Thymus (tissue), 11 donors: ENCODE measurements at regions not wholly inside any gene's neighbourhood (a gene's known extent, or its start where the extent isn't known, plus 50 kb on each side); places are given as distances from the start of the nearest gene placed in this dataset.

Source experiments
- DNase-seq, 9 donors: peaks; one replicate each; pipeline ENCODE4 v3.0.0-alpha.2; 2013; ENCODE audit warnings: low spot score in 9 of 9, low read depth in 6 of 9, missing footprints in 1 of 9
- H3K27ac ChIP-seq, 2 donors: one replicate each; pipeline ENCODE4 v1.5.1; 2013; ENCODE audit warnings: control low read depth in 1 of 2, low read depth in 1 of 2, low read length in 1 of 2, mild to moderate bottlenecking in 1 of 2, moderate library complexity in 1 of 2
- H3K27me3 ChIP-seq, 2 donors: one replicate each; pipeline ENCODE4 v1.5.1; 2013; ENCODE audit warnings: low read length in 1 of 2; ENCODE audit not compliant: control insufficient read depth in 2 of 2, insufficient read depth in 1 of 2
- H3K36me3 ChIP-seq, 2 donors: one replicate each; pipeline ENCODE4 v1.5.1; 2013; ENCODE audit warnings: low read length in 1 of 2, mild to moderate bottlenecking in 1 of 2, moderate library complexity in 1 of 2; ENCODE audit not compliant: control insufficient read depth in 2 of 2, insufficient read depth in 2 of 2
- H3K4me1 ChIP-seq, 2 donors: one replicate each; pipeline ENCODE4 v1.5.1; 2013; ENCODE audit warnings: low read length in 2 of 2; ENCODE audit not compliant: control insufficient read depth in 2 of 2, insufficient read depth in 2 of 2
- H3K4me3 ChIP-seq, 2 donors: one replicate each; pipeline ENCODE4 v1.5.1; 2013; ENCODE audit warnings: low read length in 2 of 2, control low read depth in 1 of 2, mild to moderate bottlenecking in 1 of 2
- H3K9me3 ChIP-seq, 2 donors: one replicate each; pipeline ENCODE4 v1.5.1; 2013; ENCODE audit warnings: low read length in 1 of 2, mild to moderate bottlenecking in 1 of 2; ENCODE audit not compliant: control insufficient read depth in 2 of 2, insufficient read depth in 1 of 2
- WGBS: extraction: QIAGEN DNeasy Blood & Tissue Kit; methylation state at CpG from one replicate; pipeline ENCODE4 v1.1.7; 2013; 5-methylcytosine and 5-hydroxymethylcytosine counted together
- donor health status: healthy.

DNA sequence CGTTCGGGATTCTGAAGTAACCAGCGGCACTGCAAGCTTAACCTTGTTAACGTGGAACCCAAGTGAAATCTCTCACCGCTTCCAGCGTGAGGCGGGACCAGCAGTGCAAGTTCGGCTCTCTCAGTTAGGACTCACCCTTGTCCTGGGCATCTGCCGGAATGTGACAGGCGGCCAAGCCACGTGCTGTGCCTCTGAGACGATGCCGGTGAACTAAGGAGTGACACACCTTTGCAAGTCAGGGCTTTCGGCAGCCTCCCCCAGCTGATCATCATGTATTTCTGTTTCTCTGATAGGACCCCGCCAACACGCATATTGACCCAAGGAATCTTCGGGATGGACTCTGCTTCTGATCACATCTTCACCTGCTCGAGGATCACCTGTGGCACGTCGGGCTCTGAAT is 415.0 kb upstream of the IRX1 start:
- Histone ChIP-seq H3K9me3 (no peaks in the 10 kb centered on the region), H3K27ac (no peak overlapping the region), H3K36me3 (no peaks in the 10 kb centered on the region), H3K27me3 (peaks cover 0 to 2% of the 10 kb centered on the region in 2 donors), H3K4me3 (no peak overlapping the region), H3K4me1 (no peaks in the 10 kb centered on the region)
- DNase-seq, result no peak
- WGBS, result 93% methylated on average over 20 of the region's 20 CpGs

- 81% methylated on average over 5 of the region's 5 CpGs for WGBS
- peaks cover 0 to 2% of the 10 kb centered on the region in 2 donors for H3K27me3 ChIP-seq
Measured at GRCh38 chr5:3179220-3179619, 416.4 kb upstream of the IRX1 start.

DNA sequence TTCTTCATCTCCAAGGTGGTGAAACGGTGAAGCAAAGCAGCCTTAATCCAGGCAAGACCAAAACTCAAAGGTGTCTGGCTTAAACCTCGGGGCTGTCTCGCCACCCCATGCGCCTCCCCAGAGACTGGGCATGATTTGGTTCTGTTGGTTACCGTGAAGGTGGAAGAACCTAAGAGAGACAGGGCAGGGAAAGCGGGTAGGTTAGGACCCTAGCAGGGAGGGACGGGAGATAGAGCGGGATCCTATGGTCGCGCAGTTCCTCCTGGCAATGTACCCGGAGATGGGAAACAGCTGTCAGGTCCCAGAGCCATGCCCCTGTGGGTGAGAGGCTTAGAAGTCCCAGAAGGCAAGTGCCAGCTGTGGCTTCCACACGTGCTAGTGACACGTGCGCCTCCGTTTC is 418.3 kb upstream of the IRX1 start:
- no peak for DNase-seq
- Histone ChIP-seq H3K9me3 (no peaks in the 10 kb centered on the region), H3K27me3 (peaks cover 0 to 2% of the 10 kb centered on the region in 2 donors), H3K4me1 (no peaks in the 10 kb centered on the region), H3K36me3 (no peaks in the 10 kb centered on the region), H3K27ac (no peak overlapping the region), H3K4me3 (no peak overlapping the region)
- WGBS, result 97% methylated on average over 15 of the region's 15 CpGs

More at GRCh38 chr5:3179220-3179619, 416.4 kb upstream of the IRX1 start:
- no peaks in the 10 kb centered on the region for H3K4me1 ChIP-seq
- H3K4me3 ChIP-seq, result no peak overlapping the region
- no peak for DNase-seq
- no peak overlapping the region for H3K27ac ChIP-seq
- H3K9me3 ChIP-seq, result no peaks in the 10 kb centered on the region
- no peaks in the 10 kb centered on the region for H3K36me3 ChIP-seq

DNA sequence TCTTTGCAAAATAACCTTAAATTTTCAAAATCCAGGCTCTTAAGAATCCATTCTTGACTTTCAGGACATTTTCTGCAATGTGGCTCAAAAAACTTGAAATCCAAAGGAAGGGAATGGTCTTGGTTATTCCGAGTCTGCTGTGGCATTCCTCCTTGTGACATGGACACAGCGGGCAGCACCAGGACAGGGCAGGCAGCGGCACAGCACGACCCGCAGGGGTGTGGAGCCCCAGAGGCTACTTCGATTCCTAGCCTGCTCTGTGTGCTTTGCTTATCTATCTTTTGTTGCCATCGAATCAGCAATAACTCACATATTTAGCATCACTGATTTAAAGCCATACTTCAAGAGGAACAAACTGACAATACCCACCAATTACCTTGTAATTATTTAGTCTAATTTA is 420.2 kb upstream of the IRX1 start:
- H3K27me3 ChIP-seq, result no peaks in the 10 kb centered on the region
- no peak for DNase-seq
- 89% methylated on average over 7 of the region's 7 CpGs for WGBS
- no peak overlapping the region for H3K27ac ChIP-seq
- no peak overlapping the region for H3K4me3 ChIP-seq
- no peaks in the 10 kb centered on the region for H3K4me1 ChIP-seq
- H3K36me3 ChIP-seq, result no peaks in the 10 kb centered on the region
- H3K9me3 ChIP-seq, result no peaks in the 10 kb centered on the region

DNA sequence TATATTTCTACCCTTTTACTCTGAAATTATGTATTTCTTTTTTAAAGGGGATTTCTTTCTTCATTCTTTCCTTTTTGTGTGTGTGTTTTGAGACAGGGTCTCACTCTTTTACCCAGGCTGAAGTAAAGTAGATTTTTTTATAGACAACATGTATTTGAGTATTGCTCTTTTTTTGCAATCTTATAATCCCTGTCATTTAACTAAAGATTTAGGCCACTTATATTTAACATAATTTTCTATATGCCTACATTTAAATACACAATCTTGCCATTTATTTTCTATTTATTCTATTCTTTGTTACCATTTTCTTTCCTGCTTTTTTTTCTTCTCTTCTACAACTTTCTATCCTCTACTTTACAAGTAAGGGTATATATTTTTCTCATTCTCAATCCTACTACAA is 416.0 kb upstream of the IRX2 start:
- peaks cover 0 to 10% of the 10 kb centered on the region in 2 donors for H3K9me3 ChIP-seq
- no peaks in the 10 kb centered on the region for H3K27me3 ChIP-seq
- no peaks in the 10 kb centered on the region for H3K36me3 ChIP-seq
- no peak overlapping the region for H3K27ac ChIP-seq
- no peaks in the 10 kb centered on the region for H3K4me1 ChIP-seq
- no peak overlapping the region for H3K4me3 ChIP-seq
- no peak for DNase-seq

DNA sequence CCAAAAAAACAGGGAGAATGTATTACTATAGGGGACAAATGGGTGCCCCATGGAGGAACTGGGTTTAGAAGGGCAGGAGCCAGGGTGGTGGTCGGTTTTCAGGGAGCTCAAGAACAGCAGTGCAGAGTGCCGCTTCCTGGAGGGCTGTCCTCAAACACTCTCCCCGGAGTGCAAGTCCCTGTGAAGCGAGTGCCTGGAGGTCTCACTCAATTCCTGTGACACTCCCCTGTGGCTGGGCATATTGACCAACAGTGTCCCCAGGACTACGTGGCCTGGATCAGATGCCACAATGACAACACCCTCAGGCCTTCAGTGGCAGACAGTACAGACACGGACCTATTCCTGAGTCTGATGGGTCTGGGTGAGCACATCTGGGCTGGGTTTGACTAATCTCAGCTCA is 412.1 kb upstream of the IRX2 start:
- no peak for DNase-seq
- H3K36me3 ChIP-seq, result no peaks in the 10 kb centered on the region
- WGBS, result 91% methylated on average over 6 of the region's 6 CpGs
- no peaks in the 10 kb centered on the region for H3K27me3 ChIP-seq
- H3K4me1 ChIP-seq, result no peaks in the 10 kb centered on the region
- H3K9me3 ChIP-seq, result peaks cover 0 to 10% of the 10 kb centered on the region in 2 donors
- H3K27ac ChIP-seq, result no peak overlapping the region
- H3K4me3 ChIP-seq, result no peak overlapping the region

DNA sequence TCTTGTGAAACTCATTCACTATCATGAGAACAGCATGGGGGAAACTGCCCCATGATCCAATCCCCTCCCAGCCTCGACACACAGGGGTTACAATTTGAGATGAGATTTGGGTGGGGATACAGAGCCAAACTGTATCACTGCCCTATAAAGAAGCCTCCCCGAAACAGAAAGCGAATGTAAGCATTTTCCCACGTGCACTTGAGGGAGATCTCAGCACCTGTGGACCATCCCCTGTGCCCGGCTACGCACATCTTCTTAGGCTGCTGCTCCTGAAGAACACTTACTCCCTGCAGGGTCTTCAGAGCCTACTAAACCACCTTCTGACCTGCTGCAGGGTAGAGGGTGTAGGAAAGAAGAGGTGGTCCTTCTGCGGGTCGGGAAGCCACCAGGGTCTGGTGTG is 410.2 kb upstream of the IRX2 start:
- H3K27me3 ChIP-seq, result no peaks in the 10 kb centered on the region
- H3K4me3 ChIP-seq, result no peak overlapping the region
- DNase-seq, result no peak
- 67% methylated on average over 8 of the region's 8 CpGs for WGBS
- H3K36me3 ChIP-seq, result no peaks in the 10 kb centered on the region
- peaks cover 0 to 10% of the 10 kb centered on the region in 2 donors for H3K9me3 ChIP-seq
- no peak overlapping the region for H3K27ac ChIP-seq
- H3K4me1 ChIP-seq, result no peaks in the 10 kb centered on the region

GRCh38 chr5:3157214-3157613 is 405.7 kb upstream of the IRX2 start:
- no peaks in the 10 kb centered on the region for H3K9me3 ChIP-seq
- no peaks in the 10 kb centered on the region for H3K4me1 ChIP-seq
- H3K27ac ChIP-seq, result no peak overlapping the region
- peaks cover 0 to 3% of the 10 kb centered on the region in 2 donors for H3K27me3 ChIP-seq
- H3K36me3 ChIP-seq, result no peaks in the 10 kb centered on the region
- no peak overlapping the region for H3K4me3 ChIP-seq
- no peak for DNase-seq
- 44% methylated on average over 4 of the region's 4 CpGs for WGBS

- H3K4me1 ChIP-seq, result no peaks in the 10 kb centered on the region
- no peak overlapping the region for H3K27ac ChIP-seq
- H3K4me3 ChIP-seq, result no peak overlapping the region
- WGBS, result 96% methylated on average over 10 of the region's 10 CpGs
- no peaks in the 10 kb centered on the region for H3K9me3 ChIP-seq
- peaks cover 0 to 3% of the 10 kb centered on the region in 2 donors for H3K27me3 ChIP-seq
- no peaks in the 10 kb centered on the region for H3K36me3 ChIP-seq
- DNase-seq, result no peak
Measured at GRCh38 chr5:3155717-3156116, 404.2 kb upstream of the IRX2 start.

DNA sequence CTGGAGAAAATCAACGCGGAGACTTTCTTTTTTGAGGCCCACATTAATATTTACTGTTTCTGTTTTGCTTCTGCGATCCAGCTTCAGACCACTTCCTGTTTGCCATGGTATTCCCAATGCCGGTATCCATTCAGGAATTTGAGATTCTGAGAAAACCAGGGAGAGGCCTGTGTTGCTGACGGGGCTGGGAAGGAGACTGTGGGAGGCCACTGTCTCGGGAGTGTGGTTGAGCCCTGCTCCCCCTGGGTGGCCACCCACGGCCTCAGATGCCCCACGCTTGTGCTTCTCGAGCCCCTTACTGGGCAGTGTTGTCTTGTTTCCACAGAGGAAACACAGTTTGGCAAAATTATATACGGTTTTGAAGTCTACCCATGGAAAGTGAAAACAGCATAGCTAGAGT is 403.6 kb upstream of the IRX2 start:
- Histone ChIP-seq H3K4me3 (no peak overlapping the region), H3K36me3 (no peaks in the 10 kb centered on the region), H3K27me3 (peaks cover 0 to 3% of the 10 kb centered on the region in 2 donors), H3K4me1 (no peaks in the 10 kb centered on the region), H3K9me3 (no peaks in the 10 kb centered on the region), H3K27ac (no peak overlapping the region)
- DNase-seq, result no peak
- WGBS, result 57% methylated on average over 10 of the region's 10 CpGs
